KOPT-K1 (cell line): ENCODE measurements at regions not wholly inside any gene's neighbourhood (a gene's known extent, or its start where the extent isn't known, plus 50 kb on each side); places are given as distances from the start of the nearest gene placed in this dataset.
"Not testable (repeated sequence)": the region's sequence is repeated elsewhere in the genome, so short reads cannot be mapped to it uniquely, and the experiment has no call there.

ENCODE experiments used
- H3K27ac ChIP-seq: fragments of 200-600 bp; sonication (generic); 2 replicates; pipeline ENCODE4 v1.5.1; 2016; ENCODE audit warnings: antibody characterized with exemption, mild to moderate bottlenecking, low read depth, low read length; ENCODE audit not compliant: poor library complexity, severe bottlenecking
- H3K36me3 ChIP-seq: fragments of 200-600 bp; sonication (generic); 2 replicates; pipeline ENCODE4 v1.5.1; 2017; ENCODE audit warnings: antibody characterized with exemption, mild to moderate bottlenecking, low read length, moderate library complexity; ENCODE audit not compliant: insufficient read depth
- H3K9me3 ChIP-seq: fragments of 200-600 bp; sonication (generic); 2 replicates; pipeline ENCODE4 v1.5.1; 2017; ENCODE audit warnings: antibody characterized with exemption, low read length, mild to moderate bottlenecking; ENCODE audit not compliant: insufficient read depth, poor library complexity, severe bottlenecking

GRCh38 chr5:110852053-110852452, 113.2 kb downstream of the SLC25A46 start:
- H3K9me3 ChIP-seq = peaks cover 7% of the 10 kb centered on the region
- no peak overlapping the region for H3K27ac ChIP-seq
- no peaks in the 10 kb centered on the region for H3K36me3 ChIP-seq

GRCh38 chr5:110852541-110852940, 113.7 kb downstream of the SLC25A46 start:
- H3K36me3 ChIP-seq = no peaks in the 10 kb centered on the region

GRCh38 chr5:110853267-110853666, 114.5 kb downstream of the SLC25A46 start:
- H3K36me3 ChIP-seq = no peaks in the 10 kb centered on the region
- H3K27ac ChIP-seq = no peak overlapping the region
- H3K9me3 ChIP-seq = peaks cover 5% of the 10 kb centered on the region

More at GRCh38 chr5:110852541-110852940, 113.7 kb downstream of the SLC25A46 start:
- Histone ChIP-seq H3K27ac (no peak overlapping the region), H3K9me3 (peaks cover 7% of the 10 kb centered on the region)

- no peaks in the 10 kb centered on the region for H3K36me3 ChIP-seq
Observed at GRCh38 chr5:110854200-110854599, 115.4 kb downstream of the SLC25A46 start.

GRCh38 chr5:110855961-110856360, 117.2 kb downstream of the SLC25A46 start:
- Histone ChIP-seq H3K36me3 (no peaks in the 10 kb centered on the region), H3K9me3 (no peaks in the 10 kb centered on the region), H3K27ac (no peak overlapping the region)

More at GRCh38 chr5:110854200-110854599, 115.4 kb downstream of the SLC25A46 start:
- H3K27ac ChIP-seq = no peak overlapping the region
- no peaks in the 10 kb centered on the region for H3K9me3 ChIP-seq

GRCh38 chr5:110865400-110866094, 126.7 kb downstream of the SLC25A46 start:
- H3K27ac ChIP-seq = no peak overlapping the region
- no peaks in the 10 kb centered on the region for H3K36me3 ChIP-seq
- no peaks in the 10 kb centered on the region for H3K9me3 ChIP-seq

- Histone ChIP-seq H3K27ac (no peak overlapping the region), H3K9me3 (no peaks in the 10 kb centered on the region), H3K36me3 (no peaks in the 10 kb centered on the region)
Observed at GRCh38 chr5:110869927-110870326, 131.1 kb downstream of the SLC25A46 start.

- Histone ChIP-seq H3K27ac (no peak overlapping the region), H3K36me3 (no peaks in the 10 kb centered on the region), H3K9me3 (no peaks in the 10 kb centered on the region)
Observed at GRCh38 chr5:110872200-110872599, 133.4 kb downstream of the SLC25A46 start.

- no peak overlapping the region for H3K27ac ChIP-seq
- no peaks in the 10 kb centered on the region for H3K9me3 ChIP-seq
- H3K36me3 ChIP-seq = no peaks in the 10 kb centered on the region
Observed at GRCh38 chr5:110872963-110873362, 134.2 kb downstream of the SLC25A46 start.

- no peaks in the 10 kb centered on the region for H3K9me3 ChIP-seq
- H3K36me3 ChIP-seq = no peaks in the 10 kb centered on the region
- H3K27ac ChIP-seq = no peak overlapping the region
Observed at GRCh38 chr5:110873773-110874437, 135.1 kb downstream of the SLC25A46 start.

- H3K36me3 ChIP-seq, H3K27ac ChIP-seq, H3K9me3 ChIP-seq: not testable (repeated sequence)
Observed at GRCh38 chr5:110875115-110875514, 136.3 kb downstream of the SLC25A46 start.

- Histone ChIP-seq H3K27ac (no peak overlapping the region), H3K9me3 (no peaks in the 10 kb centered on the region), H3K36me3 (no peaks in the 10 kb centered on the region)
Observed at GRCh38 chr5:110878115-110878514, 139.3 kb downstream of the SLC25A46 start.

GRCh38 chr5:110879675-110880074, 140.9 kb downstream of the SLC25A46 start:
- no peak overlapping the region for H3K27ac ChIP-seq
- no peaks in the 10 kb centered on the region for H3K36me3 ChIP-seq
- no peaks in the 10 kb centered on the region for H3K9me3 ChIP-seq

GRCh38 chr5:110880413-110880812, 141.6 kb downstream of the SLC25A46 start:
- H3K27ac ChIP-seq = no peak overlapping the region
- no peaks in the 10 kb centered on the region for H3K9me3 ChIP-seq

GRCh38 chr5:110884005-110884404, 145.2 kb downstream of the SLC25A46 start:
- H3K9me3 ChIP-seq = no peaks in the 10 kb centered on the region
- no peaks in the 10 kb centered on the region for H3K36me3 ChIP-seq
- no peak overlapping the region for H3K27ac ChIP-seq

More at GRCh38 chr5:110880413-110880812, 141.6 kb downstream of the SLC25A46 start:
- H3K36me3 ChIP-seq = no peaks in the 10 kb centered on the region

GRCh38 chr5:110887170-110887569, 148.4 kb downstream of the SLC25A46 start:
- H3K27ac ChIP-seq, H3K36me3 ChIP-seq, H3K9me3 ChIP-seq: not testable (repeated sequence)
